ENCODE measurements at regions not wholly inside any gene's neighbourhood (a gene's known extent, or its start where the extent isn't known, plus 50 kb on each side); places are given as distances from the start of the nearest gene placed in this dataset.

DNA sequence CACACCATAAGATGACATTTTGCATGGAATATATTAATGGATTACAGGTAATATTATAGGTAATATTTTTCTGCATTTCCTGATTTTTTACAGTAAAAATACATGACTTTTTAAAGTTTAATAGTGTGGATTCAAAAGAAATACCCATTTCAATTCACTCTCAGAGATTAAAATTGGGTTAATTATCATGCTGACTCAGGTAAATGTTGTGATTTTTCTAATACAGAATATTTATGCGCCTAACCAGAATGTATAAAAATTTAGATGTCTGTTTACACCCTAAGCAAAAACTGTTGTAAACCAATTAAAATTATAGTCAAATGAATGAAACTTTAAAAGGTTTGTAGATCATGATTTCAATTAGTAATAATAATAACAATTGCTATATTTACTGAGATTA is 117.2 kb upstream of the FLRT2 start:
- Mint-ChIP-seq H3K36me3 (ENCODE audit: low read depth) (no peaks in the 10 kb centered on the region), H3K27me3 (no peaks in the 10 kb centered on the region), H3K27ac (no peak overlapping the region), H3K4me3 (no peak overlapping the region), H3K9me3 (peaks cover 4% of the 10 kb centered on the region), H3K4me1 (ENCODE audit: low read depth) (no peaks in the 10 kb centered on the region)

DNA sequence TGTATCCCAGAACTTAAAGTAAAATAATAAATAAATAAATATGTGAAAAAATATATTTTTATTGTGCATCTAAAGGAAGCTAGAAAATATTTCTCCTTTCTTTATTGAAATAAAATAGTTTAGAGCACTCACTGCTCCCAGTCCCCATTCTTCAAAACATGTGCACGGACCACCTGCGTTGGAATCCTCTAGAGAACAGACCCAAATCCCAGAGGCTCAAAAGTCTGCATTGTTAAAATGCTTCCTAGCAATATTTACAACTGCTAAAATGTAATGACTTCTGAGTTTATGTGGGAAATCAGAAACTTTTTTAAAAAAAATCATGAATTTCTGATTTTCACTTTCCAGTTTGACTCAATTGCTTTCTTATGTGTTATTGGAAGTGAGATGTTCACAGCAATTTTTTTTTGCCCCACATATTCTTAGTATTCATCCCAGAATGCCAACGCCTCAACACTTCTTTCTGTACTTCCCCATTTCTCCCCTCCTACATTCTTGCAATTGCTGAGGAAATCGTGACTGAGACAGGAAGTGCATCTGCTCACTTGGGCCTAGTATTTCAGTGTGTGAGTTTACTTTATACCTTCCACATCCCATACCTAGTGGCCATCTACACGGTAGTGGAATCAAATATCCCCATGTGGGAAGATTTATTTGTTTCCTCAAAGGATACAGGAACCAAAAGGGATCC is 116.0 kb upstream of the FLRT2 start:
- no peaks in the 10 kb centered on the region for H3K36me3 Mint-ChIP-seq (ENCODE audit: low read depth)
- H3K27ac Mint-ChIP-seq: no peak overlapping the region
- H3K4me3 Mint-ChIP-seq: no peak overlapping the region
- H3K4me1 Mint-ChIP-seq (ENCODE audit: low read depth): no peaks in the 10 kb centered on the region
- peaks cover 4% of the 10 kb centered on the region for H3K9me3 Mint-ChIP-seq
- no peaks in the 10 kb centered on the region for H3K27me3 Mint-ChIP-seq

DNA sequence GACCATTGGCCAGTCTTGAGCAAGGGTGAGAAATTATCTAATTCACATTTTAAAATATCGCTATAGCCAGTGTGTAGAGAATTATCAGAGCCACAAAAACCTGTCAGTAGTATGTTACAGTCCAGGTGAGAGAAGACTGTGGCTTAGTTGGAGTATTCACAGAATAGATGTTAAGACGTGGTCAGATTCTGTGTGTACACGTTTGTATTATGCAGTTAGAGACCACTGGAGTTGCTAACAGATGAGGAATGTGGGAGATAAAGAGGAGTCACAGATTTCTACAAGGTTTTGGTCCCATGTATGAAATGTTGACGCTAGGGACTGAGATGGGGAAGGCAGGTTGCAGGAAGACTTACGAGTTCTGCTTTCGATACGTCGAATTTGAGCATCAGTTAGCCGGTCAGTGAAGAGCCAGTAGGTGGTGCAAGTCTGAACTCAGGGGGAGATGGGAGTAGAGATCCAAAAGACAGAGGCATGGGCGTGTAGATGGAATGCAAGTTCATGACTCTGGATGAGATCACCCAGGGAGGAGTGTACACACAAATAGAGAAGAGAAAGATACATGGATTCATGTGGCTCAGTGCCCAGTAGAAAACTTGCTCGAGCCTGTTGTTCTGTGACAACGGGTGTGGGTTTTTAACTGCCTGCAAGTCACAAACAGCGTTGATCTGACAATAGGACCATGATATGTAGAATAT is 114.8 kb upstream of the FLRT2 start:
- no peaks in the 10 kb centered on the region for H3K27me3 Mint-ChIP-seq
- H3K9me3 Mint-ChIP-seq: peaks cover 4% of the 10 kb centered on the region
- no peaks in the 10 kb centered on the region for H3K4me1 Mint-ChIP-seq (ENCODE audit: low read depth)
- no peak overlapping the region for H3K4me3 Mint-ChIP-seq
- no peak overlapping the region for H3K27ac Mint-ChIP-seq
- no peaks in the 10 kb centered on the region for H3K36me3 Mint-ChIP-seq (ENCODE audit: low read depth)

DNA sequence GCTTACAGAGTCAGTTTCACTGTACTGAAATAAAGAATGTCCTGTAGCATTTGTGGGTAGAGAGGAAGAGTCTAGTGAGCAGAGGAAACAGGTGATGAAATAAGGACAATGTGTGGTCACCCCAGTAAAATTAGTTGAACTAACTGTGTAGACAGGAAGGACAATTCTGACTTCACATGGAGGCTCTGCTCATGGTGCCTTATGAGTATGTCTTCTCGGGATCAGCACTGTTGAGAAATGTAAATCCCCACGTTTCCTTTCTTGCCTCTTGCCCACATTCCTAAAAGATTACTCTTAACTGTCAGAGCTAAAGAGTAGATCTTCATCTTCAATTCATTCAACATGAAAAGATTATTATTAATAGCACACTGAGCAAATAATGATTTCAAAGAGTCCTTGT is 113.2 kb upstream of the FLRT2 start:
- Mint-ChIP-seq H3K27ac (no peak overlapping the region), H3K9me3 (peaks cover 7% of the 10 kb centered on the region), H3K36me3 (ENCODE audit: low read depth) (no peaks in the 10 kb centered on the region), H3K4me1 (ENCODE audit: low read depth) (no peaks in the 10 kb centered on the region), H3K4me3 (no peak overlapping the region), H3K27me3 (no peaks in the 10 kb centered on the region)

DNA sequence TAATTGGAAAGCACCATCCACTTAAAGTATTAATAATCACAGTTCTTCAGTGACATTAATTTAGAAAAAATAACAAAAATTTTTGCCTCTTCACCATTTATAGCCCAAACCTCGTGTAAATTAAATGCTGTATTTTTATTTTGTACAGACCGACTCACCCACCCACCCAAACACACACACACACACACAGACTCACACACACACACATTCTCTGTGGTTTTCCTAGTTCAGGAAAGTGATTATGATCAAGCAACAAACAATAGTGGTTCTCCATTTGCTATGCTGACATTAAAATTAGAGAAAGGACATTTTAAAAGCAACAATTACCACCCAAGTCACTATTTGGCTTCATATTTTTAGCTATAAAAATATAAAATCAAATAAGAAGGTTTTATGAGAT is 112.5 kb upstream of the FLRT2 start:
- H3K4me1 Mint-ChIP-seq (ENCODE audit: low read depth): no peaks in the 10 kb centered on the region
- H3K4me3 Mint-ChIP-seq: no peak overlapping the region
- H3K27ac Mint-ChIP-seq: no peak overlapping the region
- H3K36me3 Mint-ChIP-seq (ENCODE audit: low read depth): no peaks in the 10 kb centered on the region
- peaks cover 7% of the 10 kb centered on the region for H3K9me3 Mint-ChIP-seq
- no peaks in the 10 kb centered on the region for H3K27me3 Mint-ChIP-seq

DNA sequence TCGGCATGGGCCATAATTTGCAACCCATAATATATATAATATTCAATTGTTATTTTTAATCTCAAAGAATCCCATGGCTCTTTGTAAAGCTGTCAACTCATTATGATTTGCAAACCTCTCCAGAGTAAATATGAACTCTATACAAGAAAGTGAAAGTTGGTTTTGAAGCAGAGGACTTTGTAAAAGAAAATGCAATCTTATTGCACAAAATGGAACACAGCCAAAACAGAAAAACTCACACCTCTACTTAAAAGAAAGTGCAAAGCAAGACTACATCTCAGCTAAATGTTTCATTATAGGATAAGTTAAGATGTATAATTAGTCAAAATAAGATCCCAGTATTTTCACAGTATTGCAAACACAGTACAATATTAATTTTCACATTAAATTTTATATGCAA is 111.2 kb upstream of the FLRT2 start:
- no peaks in the 10 kb centered on the region for H3K27me3 Mint-ChIP-seq
- H3K27ac Mint-ChIP-seq: no peak overlapping the region
- no peaks in the 10 kb centered on the region for H3K36me3 Mint-ChIP-seq (ENCODE audit: low read depth)
- H3K9me3 Mint-ChIP-seq: peaks cover 7% of the 10 kb centered on the region
- no peaks in the 10 kb centered on the region for H3K4me1 Mint-ChIP-seq (ENCODE audit: low read depth)
- no peak overlapping the region for H3K4me3 Mint-ChIP-seq

DNA sequence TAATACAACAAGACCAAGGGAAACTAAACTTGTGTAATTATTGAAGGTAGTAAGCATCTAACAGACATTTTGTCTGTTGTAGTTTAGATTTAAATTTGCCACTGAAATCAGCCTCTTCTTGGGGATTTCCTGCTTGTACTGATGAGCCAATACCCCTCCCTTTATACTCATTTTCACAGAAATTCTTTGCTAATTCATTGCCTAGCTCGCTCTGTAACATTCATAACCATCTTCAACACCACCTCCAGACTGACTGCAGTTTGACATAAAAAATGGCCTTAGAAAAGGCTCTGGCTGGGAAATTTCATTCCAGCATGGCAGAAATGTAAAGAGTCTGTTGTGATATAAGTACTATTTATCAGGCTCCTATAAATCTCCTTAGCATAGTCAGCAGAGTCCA is 109.7 kb upstream of the FLRT2 start:
- H3K4me3 Mint-ChIP-seq: no peak overlapping the region
- H3K9me3 Mint-ChIP-seq: peaks cover 3% of the 10 kb centered on the region
- H3K27me3 Mint-ChIP-seq: no peaks in the 10 kb centered on the region
- H3K36me3 Mint-ChIP-seq (ENCODE audit: low read depth): no peaks in the 10 kb centered on the region
- H3K4me1 Mint-ChIP-seq (ENCODE audit: low read depth): no peaks in the 10 kb centered on the region
- no peak overlapping the region for H3K27ac Mint-ChIP-seq

DNA sequence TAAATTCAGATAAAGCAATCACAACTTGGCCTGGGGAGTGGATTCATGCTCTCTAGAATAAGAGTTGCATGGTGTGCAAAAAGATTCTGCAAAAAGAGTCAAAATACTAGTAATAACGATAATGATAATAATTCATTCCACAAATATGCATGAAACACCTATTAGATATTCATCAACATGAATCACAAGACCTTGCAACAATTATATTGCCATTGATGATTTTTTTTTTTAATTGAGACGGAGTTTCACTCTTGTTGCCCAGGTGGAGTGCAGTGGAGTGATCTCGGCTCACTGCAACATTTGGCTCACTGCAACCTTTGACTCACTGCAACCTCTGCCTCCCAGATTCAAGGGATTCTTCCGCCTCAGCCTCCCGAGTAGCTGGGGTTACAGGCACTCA is 109.2 kb upstream of the FLRT2 start:
- Mint-ChIP-seq H3K27ac (no peak overlapping the region), H3K27me3 (no peaks in the 10 kb centered on the region), H3K4me3 (no peak overlapping the region), H3K36me3 (ENCODE audit: low read depth) (no peaks in the 10 kb centered on the region), H3K9me3 (peaks cover 3% of the 10 kb centered on the region), H3K4me1 (ENCODE audit: low read depth) (no peaks in the 10 kb centered on the region)

DNA sequence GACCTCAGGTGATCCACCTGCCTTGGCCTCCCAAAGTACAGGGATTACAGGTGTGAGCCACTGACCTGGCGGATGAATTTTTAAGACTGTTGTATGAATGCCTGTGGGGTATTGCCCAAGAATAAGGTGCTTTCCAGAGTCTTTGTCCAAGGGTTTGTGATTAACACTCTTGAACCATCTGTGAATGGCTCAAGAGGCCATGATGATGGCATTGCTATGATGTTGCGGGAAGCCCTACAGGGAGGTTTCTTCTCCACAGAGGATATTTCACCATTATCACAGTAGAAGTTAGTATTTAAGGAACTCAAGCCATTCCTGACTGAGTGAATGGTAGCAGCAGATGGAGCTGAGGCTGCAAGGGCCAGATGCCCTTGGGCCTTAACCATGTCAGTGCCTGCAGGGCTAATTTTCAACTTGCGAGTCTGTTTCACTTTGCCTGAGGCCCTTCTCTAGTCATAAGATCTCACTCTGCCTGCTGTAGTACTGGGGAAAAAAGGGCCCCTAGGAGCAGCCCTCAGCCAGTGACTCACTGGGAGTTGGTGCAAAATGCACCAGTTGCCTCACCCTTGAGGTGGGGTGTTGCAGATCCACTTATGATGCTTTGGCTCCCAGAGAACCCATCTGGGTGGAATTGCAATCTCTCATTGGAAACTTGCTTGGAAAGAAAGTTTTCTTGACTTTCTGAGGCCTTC is 108.6 kb upstream of the FLRT2 start:
- no peaks in the 10 kb centered on the region for H3K27me3 Mint-ChIP-seq
- H3K9me3 Mint-ChIP-seq: peaks cover 3% of the 10 kb centered on the region
- no peak overlapping the region for H3K4me3 Mint-ChIP-seq
- H3K27ac Mint-ChIP-seq: no peak overlapping the region
- H3K36me3 Mint-ChIP-seq (ENCODE audit: low read depth): no peaks in the 10 kb centered on the region
- no peaks in the 10 kb centered on the region for H3K4me1 Mint-ChIP-seq (ENCODE audit: low read depth)

DNA sequence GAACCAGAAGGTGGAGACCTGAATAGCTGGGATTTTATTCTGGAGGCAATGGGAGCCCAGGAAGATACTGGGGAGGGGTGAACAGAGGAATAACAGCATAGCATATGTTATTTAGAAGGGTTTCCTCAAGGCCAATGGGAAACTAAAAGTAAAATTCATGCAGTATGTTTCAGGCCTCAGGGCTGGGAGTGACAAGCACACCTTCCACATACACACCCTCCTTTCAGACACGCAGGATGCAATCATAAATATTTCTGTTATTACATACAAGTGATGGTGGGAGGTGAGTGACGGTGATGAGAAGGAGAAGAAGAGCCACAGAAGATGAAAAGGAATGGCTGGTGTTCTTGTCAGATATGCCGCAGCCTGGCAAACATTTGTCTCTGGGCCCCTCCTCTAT is 106.1 kb upstream of the FLRT2 start:
- no peak overlapping the region for H3K4me3 Mint-ChIP-seq
- no peaks in the 10 kb centered on the region for H3K27me3 Mint-ChIP-seq
- peaks cover 3% of the 10 kb centered on the region for H3K9me3 Mint-ChIP-seq
- no peaks in the 10 kb centered on the region for H3K4me1 Mint-ChIP-seq (ENCODE audit: low read depth)
- no peaks in the 10 kb centered on the region for H3K36me3 Mint-ChIP-seq (ENCODE audit: low read depth)
- no peak overlapping the region for H3K27ac Mint-ChIP-seq

DNA sequence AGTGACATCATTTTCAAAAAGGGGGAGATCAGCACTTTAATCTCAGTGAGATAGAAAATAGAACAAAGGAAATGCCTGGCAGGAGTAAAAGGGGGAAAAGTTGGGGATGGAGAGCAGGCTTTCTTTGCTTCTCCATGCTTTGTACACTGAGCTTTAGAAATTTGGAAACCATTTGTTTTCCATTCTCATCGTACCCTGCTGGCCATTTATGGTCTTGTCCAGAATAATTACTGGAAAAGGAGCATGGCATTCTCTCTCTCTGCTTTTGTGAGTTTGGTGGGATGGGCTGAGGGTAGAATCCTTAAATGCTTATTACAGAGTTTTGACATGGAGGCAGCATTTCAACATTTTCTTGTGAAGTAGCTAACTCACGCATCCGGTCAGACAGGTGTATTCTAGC is 104.4 kb upstream of the FLRT2 start:
- H3K9me3 Mint-ChIP-seq: peaks cover 3% of the 10 kb centered on the region
- H3K36me3 Mint-ChIP-seq (ENCODE audit: low read depth): no peaks in the 10 kb centered on the region
- H3K4me3 Mint-ChIP-seq: no peak overlapping the region
- no peak overlapping the region for H3K27ac Mint-ChIP-seq
- no peaks in the 10 kb centered on the region for H3K27me3 Mint-ChIP-seq
- H3K4me1 Mint-ChIP-seq (ENCODE audit: low read depth): no peaks in the 10 kb centered on the region

DNA sequence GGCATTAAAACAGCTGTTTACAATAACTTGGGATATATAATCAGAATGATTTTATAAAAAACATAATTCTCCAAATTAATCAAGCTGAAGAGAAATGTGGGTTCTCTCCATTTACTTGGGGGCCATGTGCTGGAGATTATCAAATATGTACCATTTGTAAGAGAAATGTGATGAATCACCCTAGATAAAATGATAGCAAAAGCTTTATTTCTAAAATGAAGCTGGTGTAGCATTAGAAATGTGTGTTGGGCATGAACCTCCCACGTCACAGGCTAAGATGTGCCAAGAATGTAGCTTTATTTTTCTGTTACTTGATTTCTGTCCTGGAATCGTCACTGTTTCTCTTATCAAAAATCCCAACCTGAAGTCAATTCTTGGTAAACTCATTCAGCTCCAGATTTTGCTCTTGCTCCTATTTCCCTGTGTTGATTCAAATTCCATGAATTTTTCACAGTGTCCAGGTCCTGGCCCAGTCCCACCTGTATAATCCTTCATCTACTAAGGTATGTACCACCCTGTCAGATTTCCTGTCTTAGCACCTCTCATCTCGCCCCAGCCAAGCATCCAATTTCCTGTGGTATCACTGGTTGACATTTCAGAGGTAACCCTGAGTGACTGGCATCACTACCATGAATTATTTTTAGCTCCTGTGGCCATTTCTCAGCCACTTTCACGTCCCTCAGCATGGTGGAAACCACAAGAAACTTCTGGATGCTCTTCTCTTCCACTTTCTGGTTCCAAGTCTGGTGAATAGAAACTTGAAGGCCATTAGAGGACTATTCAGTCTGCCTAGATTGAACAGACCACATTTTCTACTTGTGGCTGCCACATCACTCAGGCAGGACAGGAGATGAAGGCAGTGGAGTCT is 103.6 kb upstream of the FLRT2 start:
- no peak overlapping the region for H3K4me3 Mint-ChIP-seq
- H3K4me1 Mint-ChIP-seq (ENCODE audit: low read depth): no peaks in the 10 kb centered on the region
- no peaks in the 10 kb centered on the region for H3K36me3 Mint-ChIP-seq (ENCODE audit: low read depth)
- no peak overlapping the region for H3K27ac Mint-ChIP-seq
- peaks cover under 1% of the 10 kb centered on the region for H3K9me3 Mint-ChIP-seq
- no peaks in the 10 kb centered on the region for H3K27me3 Mint-ChIP-seq

DNA sequence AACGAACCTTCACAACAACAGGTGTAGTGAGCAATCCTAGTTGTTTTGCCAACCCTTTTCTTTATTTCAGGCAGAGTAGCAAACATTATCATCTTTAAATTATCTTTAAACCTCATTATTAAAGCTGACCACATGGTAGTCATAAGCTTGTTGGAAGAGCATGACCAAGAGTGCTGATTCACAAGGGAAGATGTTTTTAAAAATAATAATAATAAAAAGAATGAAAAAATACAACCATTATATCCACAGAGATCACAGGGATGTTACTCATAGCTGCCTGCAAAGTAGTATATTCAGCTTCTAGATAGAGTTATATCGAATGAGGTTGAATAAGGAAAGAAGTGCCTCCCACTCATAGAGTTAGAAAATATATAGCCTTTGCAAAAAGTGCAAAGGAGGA is 101.0 kb upstream of the FLRT2 start:
- Mint-ChIP-seq H3K36me3 (ENCODE audit: low read depth) (no peaks in the 10 kb centered on the region), H3K27me3 (no peaks in the 10 kb centered on the region), H3K4me1 (ENCODE audit: low read depth) (no peaks in the 10 kb centered on the region), H3K27ac (no peak overlapping the region), H3K4me3 (no peak overlapping the region), H3K9me3 (no peaks in the 10 kb centered on the region)

DNA sequence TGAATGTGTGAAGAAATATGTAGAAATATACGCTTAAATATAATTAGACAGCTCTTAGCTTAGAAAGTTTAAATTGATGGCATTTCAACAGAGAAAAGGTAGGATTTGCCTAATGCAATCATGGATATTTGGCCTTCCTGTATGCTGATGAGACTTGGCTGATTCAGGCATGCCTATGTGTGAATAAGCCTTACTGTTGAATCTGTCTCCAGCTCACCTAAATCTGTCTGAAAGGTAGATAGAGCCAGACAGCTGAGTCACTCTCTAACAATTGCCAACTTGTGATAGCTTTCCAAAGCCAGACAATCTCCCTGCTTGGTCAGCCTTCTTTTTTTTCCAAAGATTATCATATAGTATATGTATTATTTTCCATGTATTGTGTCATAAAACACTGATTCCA is 92.8 kb upstream of the FLRT2 start:
- Mint-ChIP-seq H3K9me3 (peaks cover 3% of the 10 kb centered on the region), H3K4me1 (ENCODE audit: low read depth) (no peaks in the 10 kb centered on the region), H3K4me3 (no peak overlapping the region), H3K27ac (no peak overlapping the region), H3K36me3 (ENCODE audit: low read depth) (no peaks in the 10 kb centered on the region), H3K27me3 (no peaks in the 10 kb centered on the region)

DNA sequence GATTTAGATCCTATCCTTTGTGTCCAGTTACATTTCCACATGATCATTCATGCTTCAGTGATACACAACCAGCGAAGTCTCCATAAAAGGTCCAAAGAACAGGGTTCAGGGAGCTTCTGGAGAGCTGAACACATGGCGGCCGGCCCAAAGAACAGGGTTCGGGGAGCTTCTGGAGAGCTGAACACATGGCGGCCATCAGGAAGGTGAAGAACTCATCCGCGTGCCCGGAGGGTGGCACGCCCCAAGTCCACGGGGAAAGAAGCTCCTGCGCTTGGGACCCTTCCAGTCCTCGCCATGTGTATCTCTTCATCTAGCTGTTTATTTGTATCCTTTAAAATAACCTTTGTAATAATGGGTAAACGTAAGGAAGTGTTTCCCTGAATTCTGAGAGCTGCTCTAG is 91.9 kb upstream of the FLRT2 start:
- H3K27me3 Mint-ChIP-seq: no peaks in the 10 kb centered on the region
- no peak overlapping the region for H3K27ac Mint-ChIP-seq
- no peaks in the 10 kb centered on the region for H3K36me3 Mint-ChIP-seq (ENCODE audit: low read depth)
- H3K4me1 Mint-ChIP-seq (ENCODE audit: low read depth): no peaks in the 10 kb centered on the region
- peaks cover 5% of the 10 kb centered on the region for H3K9me3 Mint-ChIP-seq
- no peak overlapping the region for H3K4me3 Mint-ChIP-seq

Data from stimulated activated naive CD8-positive, alpha-beta T cell treated with anti-CD3 and anti-CD28 coated beads, Interleukin-15, Interleukin-2, amounts not matched to agents 100 ng/mL and 50 ng/mL, for 24 hours (primary cell).